ENCODE measurements at regions not wholly inside any gene's neighbourhood (a gene's known extent, or its start where the extent isn't known, plus 50 kb on each side); places are given as distances from the start of the nearest gene placed in this dataset.
"Not testable (repeated sequence)": the region's sequence is repeated elsewhere in the genome, so short reads cannot be mapped to it uniquely, and the experiment has no call there.

DNA sequence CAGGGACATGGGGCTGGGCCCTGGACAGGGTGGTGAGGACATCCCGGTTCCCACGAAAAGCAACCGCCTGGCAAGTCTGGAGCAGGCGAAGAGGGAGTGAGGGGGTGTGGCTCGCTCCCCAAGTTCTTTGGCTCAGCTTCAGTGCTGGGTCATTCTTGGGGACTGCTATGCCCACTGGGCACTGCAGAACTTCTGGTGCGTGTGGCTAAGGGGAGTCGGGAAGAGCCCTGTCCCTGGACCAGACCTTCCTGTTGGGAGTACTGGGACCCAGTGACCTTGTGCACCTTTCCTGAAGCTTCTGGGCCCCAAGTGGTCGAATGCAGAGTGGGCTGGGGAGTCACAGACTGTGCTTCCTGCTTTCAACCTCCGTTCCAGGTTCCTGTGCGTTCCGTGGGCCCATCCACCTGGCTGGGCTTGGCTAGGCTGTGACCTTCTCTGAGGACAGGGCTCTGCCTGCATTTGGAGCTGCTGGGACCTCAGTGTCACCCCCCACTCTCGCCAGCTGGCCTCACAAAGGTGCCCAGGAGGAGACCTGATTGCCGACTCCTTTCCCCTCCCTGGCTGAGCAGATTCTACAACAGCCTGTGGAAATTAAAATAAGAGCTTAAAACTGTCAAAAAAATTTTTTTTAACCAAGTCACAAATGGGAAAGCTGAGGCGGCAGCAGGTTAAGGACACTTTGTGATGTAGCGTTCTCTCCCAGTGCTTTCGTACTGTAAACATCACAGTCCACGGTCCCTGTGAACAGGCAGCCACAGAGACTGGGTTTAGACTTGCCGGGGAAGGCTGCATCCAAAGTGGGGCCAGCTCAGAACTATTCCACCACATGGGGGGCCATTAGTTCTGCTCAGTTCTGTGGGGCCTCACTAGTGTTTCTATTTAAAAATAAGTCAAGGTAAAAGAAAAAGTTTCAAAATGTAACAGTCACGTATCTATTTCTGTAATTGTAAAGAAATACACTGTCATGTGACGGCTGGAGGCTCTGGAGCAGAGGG is 63.8 kb upstream of the WNT7B start:
- DNase-seq (ENCODE audit: low spot score), result no peak

DNA sequence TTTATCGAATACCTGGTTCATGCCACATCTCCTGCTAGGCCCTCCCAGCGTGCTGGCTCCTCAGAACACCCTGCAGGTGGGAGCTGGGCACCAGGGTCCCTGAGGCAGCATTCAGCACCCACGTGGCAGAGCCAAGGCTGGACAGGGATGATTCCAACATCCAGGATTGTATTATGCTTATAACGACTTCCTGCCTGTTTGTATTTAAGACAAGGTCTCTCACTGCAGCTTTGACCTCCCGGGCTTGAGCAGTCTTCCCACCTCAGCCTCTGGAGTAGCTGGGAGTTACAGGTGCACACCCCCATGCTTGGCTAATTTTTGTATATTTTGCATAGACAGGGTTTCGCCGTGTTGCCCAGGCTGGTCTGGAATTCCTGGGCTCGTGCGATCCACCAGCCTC is 64.7 kb upstream of the WNT7B start:
- no peak for DNase-seq (ENCODE audit: low spot score)

DNA sequence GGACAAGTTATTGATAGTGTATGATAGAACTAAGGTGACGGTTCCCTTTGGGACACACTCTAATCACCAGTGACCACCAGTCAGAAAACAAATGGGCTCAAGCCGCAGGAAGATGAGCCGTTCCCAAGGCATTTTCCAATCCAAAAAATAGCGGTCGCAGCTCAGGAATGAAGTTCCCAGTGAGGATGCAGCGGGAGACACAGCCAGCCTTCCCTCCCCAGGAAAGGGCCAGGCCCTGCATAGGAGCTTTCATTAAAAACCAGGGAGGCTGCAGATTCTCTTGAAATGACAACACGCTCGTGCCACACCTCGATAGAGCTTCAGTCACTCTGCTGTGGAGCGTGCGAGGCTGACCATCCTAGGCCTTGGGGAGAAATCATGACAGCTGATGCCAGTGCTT is 65.8 kb upstream of the WNT7B start:
- DNase-seq (ENCODE audit: low spot score), result no peak

DNA sequence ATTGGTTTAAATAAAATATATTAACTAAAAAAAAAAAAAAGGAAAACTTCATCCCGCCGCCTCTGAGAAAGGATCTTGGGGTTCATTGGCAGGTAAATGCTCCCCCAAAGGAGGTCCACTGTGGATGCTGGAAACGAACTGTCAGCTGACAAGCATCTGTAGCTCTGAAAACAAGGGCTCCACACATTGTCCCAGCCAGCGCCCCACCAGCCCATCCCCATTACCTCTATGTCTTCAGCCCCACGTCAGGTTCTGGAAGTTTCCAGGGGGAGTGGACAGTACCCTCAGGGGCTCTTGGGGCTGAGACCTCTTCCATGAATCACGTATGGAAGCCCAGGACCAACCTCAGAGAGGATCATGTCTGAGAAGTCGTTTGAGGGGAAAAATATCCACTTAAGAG is 66.4 kb upstream of the WNT7B start:
- no peak for DNase-seq (ENCODE audit: low spot score)

DNA sequence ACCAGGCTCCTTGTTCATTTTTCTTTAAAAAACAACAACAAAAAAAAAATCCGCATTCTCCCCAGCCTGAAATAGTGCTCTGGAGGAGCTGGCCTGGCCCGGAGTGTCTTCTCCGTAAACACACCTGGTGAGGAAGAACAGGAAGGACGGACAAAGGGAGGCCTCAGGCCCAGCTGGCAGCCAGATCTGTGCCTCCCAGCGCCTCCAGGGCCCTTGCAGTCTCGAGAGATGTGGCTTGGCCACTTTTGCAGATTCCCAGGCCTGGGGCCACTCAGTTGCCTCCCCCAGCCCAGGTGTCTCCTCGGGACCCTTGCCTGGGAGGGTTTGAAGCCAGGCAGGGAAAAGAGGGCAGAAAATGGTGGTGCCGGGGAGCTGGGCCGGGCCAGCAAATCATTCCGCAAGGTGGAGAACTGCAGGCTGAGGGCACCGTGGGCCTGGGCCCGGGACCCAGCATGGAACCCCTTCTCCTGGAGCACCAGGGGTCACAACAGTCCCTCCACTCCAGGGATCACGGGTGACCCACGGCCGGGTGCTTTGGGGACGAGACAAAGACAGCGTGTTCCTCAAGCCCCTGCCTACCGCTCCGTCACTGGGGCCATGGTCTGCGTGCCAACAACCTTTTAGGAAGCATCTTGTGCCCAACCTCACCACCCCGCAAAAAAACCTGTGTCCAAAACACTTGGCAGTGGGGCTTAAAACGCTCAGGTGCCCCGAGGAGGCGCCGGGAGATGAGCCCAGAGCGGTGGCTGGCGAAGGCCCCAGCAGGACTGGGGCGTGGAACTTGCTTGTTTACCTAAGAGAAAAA is 67.1 kb upstream of the WNT7B start:
- peak; percentile 53 for DNase-seq (ENCODE audit: low spot score)

DNA sequence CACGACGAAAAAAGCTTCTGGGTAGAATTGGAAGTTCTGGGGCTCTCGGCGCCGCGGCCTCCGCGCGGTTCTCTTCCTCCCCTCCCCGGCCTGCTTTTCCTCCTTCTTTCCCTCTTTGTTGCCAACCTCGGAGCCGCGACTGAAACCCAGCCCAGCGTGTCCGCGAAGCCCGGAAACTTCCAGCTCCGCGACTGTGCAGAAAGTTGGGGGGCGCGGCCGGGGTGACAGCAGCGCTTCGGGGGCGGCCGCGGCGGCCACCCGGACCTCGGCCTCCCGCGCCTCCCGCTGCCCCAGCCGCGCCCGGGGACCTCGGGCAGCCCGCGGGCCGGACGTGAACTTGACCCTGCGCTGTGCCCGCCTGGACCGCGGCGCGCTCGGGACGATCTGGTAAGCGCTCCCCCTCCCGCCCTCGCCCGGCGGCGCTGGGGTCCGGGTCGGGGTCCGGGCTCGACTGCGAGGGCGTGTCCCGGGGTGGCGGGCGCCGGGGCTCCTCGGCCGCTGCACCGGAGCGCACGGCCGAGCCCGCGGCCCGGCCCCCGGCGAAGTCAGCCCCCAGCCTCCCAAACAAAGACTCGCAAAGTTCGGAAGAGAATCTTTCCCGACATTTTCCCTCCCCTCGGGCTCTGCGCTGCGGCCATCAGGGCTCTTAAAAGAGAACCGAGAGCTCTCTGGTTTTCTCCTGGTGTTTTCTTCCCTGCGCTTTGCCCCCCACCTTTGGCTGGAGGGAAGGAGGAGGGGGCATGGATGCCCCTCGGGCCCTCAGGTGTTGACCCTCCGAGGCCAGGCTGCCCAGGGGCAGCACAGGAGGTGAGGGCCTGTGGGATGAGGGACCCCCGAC is 67.9 kb upstream of the WNT7B start:
- no peak for DNase-seq (ENCODE audit: low spot score)

DNA sequence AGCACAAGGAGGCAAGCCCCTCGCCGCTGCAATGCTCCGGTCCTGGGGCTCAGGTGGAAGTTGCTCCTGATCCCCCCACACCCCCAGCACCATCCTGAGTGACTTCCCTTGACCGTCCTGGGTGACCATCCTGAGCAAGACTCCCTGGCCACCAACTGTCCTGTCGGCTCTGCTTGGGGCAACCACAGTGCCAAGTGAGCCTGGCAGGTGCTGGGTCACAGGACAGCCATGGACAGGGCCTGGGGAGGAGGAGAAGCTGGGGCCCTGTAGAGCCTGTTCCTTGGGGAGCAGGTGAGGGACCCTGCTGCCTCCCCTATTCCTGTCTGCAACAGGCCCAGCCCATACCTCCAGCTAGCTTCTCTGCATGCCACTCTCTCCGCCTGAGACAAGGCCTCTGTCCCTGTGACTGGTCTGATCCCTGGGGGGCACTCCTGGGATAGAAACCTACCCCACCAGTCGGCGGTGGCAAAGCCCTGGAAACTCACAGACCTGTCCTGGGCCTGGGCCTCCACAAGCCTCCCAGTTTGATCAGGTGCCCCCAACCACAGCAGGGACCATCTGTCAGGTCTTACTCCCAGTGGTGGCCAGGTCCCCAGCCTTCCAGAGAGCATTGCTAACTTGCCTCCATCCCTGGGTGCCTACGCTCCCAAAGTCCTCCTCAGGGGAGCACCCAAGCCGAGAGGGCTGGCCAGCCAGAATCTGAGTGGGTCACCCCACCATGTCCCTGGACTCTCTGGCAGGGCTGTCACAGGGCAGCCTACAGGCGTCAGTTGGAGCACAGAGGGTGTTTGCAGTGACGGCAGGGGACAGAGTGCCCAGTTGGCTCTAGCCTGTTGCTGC is 68.7 kb upstream of the WNT7B start:
- DNase-seq (ENCODE audit: low spot score), result peak; percentile 75

DNA sequence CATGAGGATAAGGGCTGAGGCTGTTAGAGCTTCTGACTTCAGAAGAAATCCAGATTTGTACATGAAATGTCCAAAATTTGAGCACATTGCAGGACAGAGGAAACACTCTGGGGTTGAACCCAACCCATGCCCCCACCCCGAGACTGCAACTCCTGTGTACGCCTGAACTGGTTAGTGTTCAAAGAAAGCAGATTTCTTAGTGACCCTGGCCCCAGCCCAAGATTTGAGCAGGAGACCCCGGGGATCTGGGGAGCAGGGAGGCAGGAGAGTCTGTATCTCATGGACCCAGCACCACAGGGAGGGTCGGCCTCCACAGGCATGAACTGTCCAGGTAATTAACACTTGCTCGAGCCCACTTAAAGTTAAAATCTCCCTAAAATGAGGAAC is 69.3 kb upstream of the WNT7B start:
- no peak for DNase-seq (ENCODE audit: low spot score)

DNA sequence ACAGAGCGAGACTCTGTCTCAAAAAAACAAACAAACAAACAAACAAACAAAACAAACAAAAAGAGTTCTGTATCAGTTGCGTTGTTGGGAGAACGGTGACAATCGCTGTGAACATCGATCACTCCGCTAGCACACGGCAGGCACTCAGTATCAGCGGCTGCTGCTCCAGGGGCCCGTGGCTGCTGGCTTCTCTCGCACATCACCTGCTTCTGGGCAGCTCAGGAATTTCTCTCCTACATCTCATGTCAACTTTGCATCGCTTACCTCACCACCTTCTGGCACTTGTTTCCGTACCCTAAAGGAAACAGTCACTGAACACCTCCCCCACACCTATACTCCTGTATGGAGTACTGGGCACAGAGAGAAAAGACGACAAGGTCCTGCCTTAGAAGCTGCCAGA is 70.3 kb upstream of the WNT7B start:
- no peak for DNase-seq (ENCODE audit: low spot score)

DNA sequence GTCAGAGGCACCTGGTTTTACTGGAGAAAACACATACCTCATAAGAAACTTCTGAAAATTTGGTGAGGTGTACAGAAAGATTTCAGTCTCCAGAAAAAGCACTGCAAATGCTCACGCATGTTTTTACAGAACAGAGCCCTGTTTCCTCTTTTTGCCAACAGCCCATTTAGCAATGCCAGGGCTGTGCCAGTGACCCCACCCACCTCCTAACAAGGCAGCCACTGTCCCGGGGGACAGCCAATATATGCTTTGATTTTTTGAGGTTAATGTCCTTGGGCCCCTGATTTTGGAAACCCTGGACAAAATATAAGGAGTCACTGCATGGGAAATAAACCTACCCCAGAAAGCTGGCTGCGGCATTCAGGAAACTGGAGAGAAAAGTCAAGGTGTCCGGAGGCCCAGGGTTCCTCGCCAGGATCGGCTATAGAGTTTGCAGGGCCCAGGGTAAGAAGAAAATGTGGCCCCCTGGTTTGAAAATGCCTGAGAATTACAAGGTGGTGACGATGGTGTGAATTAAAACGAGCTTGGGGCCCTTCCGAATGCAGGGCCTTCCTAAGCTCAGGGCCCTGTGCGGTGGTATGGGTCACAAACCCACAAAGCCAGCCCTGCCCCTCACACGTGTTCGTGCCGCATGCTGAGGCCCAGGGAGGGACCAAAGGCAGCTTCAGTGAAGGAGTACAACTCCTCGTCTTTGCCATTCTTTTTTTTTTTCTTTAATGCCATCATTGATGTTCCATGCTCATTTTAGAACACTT is 71.1 kb upstream of the WNT7B start:
- DNase-seq (ENCODE audit: low spot score), result peak; percentile 66

DNA sequence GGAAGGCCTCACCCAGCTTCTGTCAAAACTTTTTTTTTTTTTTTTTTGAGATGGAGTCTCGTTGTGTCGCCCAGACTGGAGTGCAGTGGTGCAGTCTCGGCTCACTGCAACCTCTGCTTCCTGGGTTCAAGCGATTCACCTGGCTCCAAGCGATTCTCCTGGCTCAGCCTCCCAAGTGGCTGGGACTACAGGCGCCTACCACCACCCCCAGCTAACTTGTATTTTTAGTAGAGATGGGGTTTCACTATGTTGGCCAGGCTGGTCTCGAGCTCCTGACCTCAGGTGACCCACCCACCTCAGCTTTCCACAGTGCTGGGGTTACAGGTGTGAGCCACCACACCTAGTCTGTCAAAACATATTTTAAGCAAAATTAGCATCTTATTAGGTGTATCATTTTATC is 71.7 kb upstream of the WNT7B start:
- not testable (repeated sequence) for DNase-seq (ENCODE audit: low spot score)

DNA sequence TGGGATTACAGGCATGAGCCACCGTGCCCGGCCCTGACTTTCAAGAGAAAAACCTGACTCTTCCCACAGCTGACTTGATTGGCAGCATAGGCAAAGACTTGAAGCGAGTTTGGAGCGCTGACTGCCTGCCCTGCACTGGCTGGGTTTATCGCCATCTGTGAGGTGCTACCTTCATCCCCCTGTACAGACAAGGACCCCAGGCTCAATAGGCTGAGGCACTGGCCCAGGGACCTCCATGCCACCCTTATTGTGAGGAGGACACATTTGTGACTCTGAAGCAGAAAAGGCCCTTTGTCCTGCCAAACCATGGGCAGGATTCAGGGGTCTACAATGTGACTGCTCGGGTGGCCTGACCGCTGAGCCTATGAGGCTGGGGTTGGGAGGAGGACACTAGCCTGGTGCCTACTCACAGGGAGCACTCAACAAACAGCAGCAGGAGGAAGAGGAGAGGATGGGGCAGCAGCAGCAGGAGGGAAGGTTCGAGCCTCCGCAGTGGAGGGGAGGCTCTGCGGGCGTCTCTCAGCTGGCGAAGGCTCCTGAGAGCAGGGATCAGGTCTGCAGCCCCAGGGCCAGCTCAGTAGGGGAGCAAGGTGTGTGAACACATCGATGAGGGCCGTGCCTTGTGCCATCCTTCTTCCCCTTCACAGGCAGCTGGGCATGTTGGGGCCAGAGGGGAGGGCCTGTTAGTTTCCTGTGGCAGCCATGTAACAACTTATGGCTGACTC is 72.9 kb upstream of the WNT7B start:
- no peak for DNase-seq (ENCODE audit: low spot score)

DNA sequence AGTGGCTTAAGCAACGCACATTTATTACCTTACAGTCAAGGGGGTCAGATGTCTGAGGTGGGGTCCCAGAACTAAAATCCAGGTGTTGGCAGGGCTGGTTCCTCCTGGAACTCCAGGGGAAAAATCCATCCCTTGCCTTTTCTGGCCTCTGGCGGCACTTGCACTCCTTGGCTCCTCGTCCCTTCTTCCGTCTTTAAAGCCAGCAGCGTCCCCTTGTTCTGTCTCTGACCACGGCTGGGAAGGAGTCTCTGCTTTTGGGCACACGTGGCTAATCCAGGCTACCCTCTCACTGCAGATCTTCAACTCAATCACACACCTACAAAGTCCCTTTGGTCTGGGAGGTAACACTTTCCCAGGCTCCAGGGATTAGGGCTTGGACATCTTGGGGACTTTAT is 73.5 kb upstream of the WNT7B start:
- DNase-seq (ENCODE audit: low spot score), result no peak

DNA sequence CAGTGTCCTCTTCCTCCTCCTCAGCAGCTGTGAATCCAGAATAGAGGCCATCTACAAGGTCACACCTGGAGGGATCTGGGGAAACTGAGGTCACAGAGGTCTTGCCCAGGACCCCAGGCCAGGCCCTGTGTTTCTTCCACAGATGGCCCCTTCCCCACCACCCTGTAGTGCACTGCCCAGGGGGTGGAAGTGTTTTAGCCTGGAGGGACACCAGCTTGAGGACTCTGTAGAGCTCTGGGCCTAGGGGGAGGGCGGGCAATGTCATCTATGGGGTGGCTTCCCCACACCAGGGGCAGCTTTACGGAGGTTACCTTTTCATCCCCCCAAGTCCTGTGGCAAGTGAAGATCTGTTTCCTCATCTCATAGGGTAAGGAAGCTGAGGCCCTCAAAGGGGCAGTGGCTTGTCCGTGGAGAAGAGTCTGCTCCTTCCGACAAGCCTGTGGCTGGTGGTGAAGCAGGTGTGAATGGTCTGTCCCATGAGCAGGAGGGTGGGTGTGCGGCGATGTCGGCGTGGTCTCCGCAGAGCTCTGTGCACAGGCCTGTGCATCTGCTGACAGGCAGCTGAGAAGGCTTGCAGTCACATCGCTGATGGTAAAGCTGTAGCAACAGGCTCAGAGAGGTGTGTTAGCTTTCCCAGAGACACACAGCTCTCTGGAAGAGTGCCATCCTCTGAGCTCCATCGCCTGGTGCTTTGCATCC is 74.1 kb upstream of the WNT7B start:
- no peak for DNase-seq (ENCODE audit: low spot score)

DNA sequence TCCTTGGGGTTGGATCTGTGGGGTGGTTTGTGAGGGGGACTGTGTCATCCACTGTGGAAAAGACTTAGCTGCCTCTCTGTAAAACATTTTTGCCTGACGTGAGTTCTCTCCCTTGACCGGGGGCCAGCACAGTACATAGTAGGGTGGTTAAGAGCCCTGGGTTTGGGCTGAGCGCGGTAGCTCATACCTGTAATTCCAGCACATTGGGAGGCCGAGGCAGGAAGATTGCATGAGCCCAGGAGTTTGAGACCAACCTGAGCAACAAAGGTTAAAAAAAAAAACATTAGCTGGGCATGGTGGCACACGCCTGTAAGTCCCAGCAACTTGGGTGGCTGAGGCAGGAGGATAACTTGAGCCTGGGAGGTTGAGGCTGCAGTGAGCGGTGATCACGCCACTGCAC is 74.7 kb upstream of the WNT7B start:
- no peak for DNase-seq (ENCODE audit: low spot score)

DNA sequence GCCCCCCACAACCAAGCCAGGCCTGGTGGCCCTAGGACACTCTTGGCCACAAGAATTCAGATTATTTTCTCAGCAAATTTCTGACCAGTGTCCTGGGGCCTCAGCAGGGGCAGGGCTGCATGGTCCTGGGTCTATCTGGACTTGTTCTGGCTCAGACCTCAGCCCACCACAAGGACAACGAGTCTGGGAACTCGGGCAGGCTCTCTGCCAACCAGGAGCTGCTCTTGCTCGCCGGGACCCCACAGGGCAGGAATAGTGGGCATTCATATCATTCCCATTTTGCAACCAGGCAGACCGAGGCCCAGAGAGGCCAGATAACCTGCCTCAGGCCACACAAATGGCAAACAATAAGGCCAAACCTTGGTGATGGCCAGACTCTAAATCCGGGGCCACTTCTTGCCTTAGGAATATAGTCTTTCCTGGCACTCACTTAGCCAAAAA is 75.4 kb upstream of the WNT7B start:
- no peak for DNase-seq (ENCODE audit: low spot score)

DNA sequence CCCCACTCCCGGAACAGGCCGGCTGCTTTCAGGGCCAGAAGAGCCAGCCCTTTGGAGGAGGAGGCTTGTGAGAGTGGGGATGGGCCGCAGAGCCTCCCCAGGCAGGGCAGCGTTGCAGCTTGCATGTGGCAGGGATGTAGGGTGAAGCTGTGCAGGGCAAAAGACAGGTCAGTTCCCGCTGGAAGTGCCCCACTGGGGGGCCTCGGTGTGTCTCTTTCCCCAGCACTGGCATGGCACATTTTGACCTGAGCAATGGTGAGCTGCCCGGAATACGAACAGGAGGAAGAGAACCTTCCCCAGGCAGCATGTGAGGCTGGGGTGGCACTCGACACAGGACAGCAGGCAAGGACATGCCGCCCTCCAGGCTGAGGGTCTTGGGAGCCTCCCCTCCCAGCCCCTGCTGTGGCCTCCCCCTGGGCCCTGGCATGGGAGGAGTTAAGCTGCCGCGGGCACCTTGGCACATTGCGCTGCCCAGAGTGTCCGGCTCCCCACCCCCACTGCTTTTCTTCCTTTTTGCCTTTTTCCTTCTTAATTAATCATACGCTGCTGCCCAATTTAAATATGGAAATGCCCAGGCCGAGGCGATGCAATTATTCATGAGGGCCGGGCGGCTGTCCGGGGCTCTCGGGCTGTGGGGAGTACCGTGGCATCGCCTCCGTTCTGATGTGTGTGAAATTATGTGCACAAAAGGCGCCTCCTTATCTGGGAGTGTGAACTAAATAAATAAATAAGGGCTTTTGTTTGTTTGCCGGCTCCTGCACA is 76.0 kb upstream of the WNT7B start:
- peak; percentile 78 for DNase-seq (ENCODE audit: low spot score)

DNA sequence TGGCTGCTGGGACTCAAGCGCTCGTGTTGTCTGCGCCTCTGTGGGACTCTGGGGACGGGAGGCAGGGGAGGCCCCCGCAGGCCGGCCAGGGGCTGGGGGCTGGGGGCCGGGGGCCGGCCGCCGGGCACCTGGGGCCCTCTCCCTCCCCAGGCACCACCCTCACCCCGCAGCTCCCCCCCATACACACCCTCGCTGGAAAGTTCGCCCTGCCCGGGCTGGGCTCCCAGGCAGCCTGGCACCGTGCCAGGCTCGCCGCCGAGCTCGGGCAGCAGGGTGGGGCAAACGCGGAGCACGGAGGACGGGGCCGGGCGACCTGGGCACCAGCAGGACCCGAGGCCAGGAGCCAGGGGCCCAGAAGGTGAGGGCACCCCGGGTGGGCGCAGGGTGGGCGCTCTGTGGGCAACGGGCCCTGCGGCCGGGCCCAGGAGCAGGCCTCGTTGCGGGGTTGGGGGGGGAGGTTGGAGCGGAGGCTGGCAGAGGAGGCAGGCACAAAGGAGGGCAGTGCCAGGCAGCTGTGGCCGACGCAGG is 76.7 kb upstream of the WNT7B start:
- DNase-seq (ENCODE audit: low spot score), result peak; percentile 89

Measured in pons (tissue), 1 donor.